Middle frontal gyrus (tissue), 1 donor: ENCODE measurements at regions not wholly inside any gene's neighbourhood (a gene's known extent, or its start where the extent isn't known, plus 50 kb on each side); places are given as distances from the start of the nearest gene placed in this dataset.

Experiments
- DNase-seq: peaks from one replicate; pipeline ENCODE4 v3.0.0-alpha.2; 2015; ENCODE audit warnings: low spot score; ENCODE audit errors: extremely low spot score

GRCh38 chr1:90411185-90411584, 305.9 kb downstream of the BARHL2 start:
- DNase-seq = no peak

DNA sequence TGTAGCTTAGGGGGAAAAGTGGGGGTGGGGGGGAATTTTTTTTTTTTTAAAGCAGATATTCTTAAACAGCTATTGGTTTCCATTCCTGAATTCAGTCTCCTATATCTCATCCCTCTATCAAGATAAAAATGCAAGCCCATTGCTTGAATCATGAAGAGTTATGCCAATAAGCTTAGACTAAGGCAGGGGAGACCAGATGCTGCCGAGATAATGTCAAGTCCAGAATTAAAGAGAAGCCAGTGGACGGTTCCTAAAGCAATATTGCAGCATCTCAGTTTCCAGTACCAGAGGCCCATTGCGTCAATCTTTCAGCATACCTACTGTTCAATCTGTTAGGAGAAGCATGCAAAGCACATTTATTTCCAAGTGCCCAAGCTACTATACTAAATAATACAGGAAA, 309.4 kb downstream of the BARHL2 start:
- no peak for DNase-seq

DNA sequence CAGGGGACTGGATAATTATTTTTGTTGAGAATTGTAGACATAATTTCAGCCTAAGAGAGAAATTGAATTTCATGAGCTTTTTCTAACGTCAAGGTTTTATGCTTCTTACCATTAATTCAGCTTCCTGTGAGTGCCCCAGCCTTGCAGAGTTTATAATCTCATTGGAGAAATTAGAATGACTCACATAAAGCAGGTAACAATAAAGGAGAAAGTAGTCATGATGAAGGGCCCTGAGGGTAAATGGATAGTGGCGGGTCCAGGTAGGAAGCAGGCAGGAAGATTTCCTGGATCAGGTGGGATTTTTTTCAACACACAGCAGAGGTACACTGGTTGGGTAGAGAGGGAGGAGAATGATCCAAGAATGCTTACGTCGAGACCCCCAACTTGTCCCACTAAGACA, 311.4 kb downstream of the BARHL2 start:
- DNase-seq = no peak

DNA sequence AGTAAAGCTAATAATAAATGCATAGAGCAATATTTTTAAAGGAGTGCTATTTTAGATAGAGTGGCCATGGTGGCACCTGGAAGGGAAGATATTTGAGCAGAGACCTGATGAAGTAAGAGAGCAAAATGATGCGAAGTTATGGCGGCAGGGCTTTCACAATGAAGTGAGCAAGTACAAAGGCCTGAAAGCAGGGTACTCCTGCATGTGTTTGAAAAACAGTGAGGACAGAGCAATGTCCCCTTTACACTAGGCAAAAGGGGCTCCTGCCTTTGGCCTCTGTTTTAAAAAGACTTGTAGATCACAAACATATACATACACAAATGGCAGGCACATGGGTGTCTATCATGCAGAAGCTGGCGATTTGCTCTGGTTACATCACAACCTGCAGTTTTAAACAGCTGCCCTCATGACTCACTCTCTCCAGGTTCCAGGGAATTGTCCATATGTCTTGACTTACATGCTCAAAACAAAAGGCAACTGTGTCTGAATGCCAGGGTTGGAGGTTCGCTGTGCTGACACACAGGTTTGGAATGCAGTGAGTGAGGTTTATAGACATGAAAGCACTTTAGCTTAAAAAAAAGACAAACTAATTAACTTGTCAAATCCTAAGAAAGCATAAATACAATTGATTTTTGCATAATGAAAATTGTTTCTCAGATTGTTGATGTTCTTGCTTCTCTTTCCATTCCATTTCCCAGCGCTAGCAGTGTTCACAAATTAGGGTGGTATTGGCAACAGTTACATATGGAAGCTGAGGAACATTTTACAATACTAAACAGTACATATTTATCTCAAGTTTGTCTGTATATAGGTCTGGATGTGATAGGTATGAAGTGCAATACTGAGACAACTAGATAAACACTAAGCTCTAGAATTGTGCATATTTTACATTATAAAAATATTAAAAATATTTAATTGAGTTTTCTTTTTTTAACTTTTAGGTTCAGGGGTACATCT, 313.9 kb downstream of the BARHL2 start:
- DNase-seq = no peak

GRCh38 chr1:90400131-90400530, 317.0 kb downstream of the BARHL2 start:
- no peak for DNase-seq

- no peak for DNase-seq
Observed at GRCh38 chr1:90396917-90397316, 320.2 kb downstream of the BARHL2 start.

DNA sequence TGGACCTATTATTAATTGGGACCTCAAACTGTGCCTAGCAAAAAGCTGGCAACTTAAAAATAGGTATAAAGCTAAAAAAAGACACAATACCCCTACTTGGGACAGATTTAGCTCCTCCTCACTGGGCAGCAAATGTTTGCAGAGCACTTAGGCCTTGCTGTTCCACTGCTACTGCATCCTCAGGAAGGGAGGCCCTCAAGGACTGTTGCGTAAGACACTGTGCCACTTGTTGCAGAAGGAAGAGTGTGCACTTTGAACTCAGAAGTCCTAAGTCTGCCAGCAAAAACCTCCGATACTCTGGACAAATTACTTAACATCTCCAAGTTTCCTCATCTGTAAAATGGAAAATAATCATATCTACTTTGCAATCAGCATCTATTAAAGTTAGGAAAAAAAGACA, 322.9 kb downstream of the BARHL2 start:
- no peak for DNase-seq

DNA sequence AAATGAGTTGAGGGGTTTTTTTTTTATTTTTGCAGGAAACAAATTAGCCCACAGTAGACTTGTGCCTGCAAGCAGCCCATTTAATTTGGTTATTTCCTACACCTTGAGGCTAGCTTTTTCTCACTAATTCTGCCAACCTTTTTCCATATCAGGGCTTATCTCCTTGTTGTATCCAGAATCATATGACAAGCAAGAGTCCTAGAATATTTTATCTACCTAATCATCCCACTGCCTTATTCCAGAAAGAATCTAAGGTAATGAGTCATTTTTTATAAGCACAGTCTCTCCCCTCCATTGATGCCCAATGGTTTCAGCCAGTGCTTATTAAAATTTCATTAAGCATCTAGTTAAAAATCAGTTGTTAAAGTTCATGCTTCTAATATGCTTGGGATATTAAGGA, 324.1 kb downstream of the BARHL2 start:
- no peak for DNase-seq

DNA sequence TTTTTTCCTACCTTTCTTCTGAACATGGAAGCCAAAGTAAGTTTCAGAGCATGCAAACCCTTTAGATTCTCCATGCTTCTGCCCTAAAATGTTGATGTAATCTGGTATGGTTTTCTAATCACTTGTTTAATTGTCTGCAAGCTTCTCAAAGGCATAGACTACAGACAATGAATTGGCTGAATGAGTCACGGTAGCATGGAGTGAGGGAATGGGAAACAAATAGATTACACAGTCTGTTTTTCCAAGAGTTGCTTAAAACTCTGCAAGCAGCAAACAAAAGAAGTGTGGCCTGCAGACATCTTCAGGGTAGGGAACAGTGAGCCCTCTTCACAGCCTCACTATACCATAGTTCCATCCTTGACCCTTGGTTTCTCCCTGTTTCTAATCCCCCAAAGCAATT, 326.0 kb downstream of the BARHL2 start:
- no peak for DNase-seq

DNA sequence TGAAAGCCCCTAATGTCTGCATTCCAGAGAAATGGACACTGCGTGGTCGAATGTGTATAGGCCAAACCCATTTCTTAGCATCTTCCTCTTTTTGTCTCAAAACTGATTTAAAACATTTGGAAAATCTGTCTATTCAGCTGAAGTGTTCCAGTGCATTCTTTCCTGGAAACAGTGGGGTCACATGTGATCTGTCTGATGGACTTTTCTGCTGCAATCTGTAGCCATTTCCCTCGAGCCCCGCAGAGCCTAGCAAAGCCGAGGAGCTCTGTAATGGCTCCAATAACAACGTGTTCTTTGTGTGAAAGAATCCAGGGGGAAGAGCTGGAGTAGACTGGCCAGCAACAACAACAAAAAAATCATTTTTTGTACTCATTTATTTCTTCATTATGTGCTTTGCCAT, 329.3 kb downstream of the BARHL2 start:
- DNase-seq = no peak

DNA sequence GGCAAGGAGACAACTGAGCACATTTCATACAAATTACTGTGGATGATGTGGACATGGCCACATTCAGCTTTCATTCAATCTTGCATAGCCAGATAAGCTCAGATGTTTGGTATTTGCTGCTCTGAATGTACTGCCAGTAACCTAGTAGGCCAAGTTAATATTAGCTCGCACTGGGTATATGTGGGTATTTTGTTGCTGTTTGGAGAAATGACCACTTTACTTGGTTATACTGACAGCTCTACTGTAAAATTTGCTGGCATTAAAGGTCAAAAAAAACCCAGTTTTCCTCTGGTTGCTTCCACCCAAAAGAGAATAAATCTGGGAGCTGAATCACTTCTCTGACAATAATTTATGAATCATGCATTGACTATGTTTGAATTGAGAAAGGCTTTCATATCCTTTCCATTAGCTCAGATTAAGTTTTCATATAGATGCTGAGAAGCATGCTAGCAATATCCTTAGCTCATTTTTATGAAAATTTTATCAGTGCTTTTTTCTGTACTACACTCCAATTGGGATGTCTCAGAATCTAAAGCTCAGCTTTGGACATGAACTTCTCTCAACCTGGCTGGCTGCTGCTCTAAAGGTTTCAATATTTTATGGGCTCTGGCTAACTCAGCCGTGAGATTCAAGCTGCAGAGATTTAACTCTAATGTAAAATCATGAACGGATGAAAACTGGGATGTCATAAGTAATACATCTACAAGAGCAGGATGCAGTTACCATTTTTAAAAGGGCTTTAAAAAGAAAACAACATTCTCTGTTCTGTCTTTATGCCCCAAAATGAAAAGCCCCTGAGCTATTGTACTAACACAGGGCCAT, 330.0 kb downstream of the BARHL2 start:
- DNase-seq = no peak

DNA sequence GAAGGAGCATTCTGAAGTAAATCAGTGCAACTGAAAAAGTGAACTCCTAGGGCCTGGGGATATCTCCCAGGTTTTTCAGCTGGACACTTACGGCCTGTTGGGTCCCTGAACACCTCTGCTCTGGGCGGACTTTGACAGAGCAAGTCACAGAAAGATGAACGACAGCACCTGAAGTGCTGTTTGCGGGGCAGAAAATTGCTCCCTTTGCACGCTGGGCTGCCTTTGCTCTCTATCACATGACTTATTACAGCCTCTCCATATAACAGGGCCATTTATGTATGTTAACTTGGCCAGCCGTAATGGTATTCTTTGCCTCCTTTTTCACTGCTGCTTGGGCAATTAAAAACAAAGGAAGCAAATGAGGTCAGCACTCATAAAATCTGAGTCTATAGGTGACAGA, 332.9 kb downstream of the BARHL2 start:
- DNase-seq = no peak

GRCh38 chr1:90382161-90382560, 334.9 kb downstream of the BARHL2 start:
- DNase-seq = no peak

DNA sequence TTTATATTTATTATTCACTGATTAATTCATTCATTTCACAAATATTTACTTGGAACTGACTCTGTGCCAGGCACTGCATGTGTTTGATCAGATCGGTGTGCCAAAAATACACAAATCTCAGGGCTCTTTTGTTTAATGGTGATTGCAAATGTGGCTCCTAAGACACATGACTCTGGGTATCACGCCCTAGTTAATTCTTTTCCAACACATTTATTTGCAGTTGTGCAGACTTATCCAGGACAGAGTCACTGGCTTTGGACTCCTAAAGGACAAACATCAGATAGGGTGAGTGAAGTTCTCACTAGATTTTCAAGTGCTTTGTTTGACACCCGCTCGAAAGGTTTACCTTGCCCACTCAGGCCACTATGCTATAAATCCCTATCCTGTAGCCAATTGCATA, 335.5 kb downstream of the BARHL2 start:
- no peak for DNase-seq

GRCh38 chr1:90371448-90371813, 345.7 kb downstream of the BARHL2 start:
- DNase-seq = no peak

GRCh38 chr1:90370686-90371447, 346.2 kb downstream of the BARHL2 start:
- DNase-seq = no peak

DNA sequence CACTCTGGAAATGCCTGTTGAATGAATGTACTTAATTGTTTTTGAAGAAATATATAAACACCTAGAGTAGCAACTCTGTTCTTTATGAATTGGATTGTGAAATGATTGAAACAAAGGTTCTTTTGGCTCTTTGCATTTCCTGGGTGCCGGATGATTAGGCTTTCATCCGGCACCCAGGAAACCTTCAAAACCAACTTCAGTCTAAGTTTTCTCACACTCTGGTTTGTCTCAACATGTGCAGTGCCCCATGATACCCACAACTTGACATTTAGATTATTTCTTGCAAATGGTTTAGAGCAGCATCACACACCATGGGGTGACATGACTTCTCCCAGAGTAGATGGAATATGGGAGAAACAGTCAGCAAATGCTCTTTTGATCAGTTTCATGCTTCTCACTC, 354.9 kb downstream of the BARHL2 start:
- DNase-seq = no peak

DNA sequence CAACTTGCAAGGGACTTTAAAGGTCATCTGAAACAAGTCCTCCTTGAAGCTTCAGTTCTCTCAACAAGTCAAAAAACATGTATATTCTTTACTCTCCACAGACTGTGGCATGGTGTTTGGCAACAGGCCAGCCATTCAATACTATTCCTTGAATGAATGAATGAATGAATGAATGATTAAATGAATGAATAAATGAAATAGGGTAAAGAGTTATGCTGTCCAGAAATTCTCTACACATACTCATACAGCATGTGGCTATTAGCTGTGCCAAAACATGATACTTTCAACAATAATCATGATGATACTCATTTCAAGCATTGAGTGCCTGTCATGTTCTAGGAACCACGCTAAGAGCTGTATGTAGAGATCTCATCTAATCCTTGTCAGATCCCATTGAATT, 356.1 kb downstream of the BARHL2 start:
- DNase-seq = no peak

GRCh38 chr1:90359994-90360393, 357.1 kb downstream of the BARHL2 start:
- no peak for DNase-seq

- no peak for DNase-seq
Observed at GRCh38 chr1:90358448-90358847, 358.7 kb downstream of the BARHL2 start.

- DNase-seq = no peak
Observed at GRCh38 chr1:90357995-90358394, 359.1 kb downstream of the BARHL2 start.

GRCh38 chr1:90356991-90357390, 360.1 kb downstream of the BARHL2 start:
- no peak for DNase-seq
